Ascending aorta (tissue), 2 donors: ENCODE measurements at regions not wholly inside any gene's neighbourhood (a gene's known extent, or its start where the extent isn't known, plus 50 kb on each side); places are given as distances from the start of the nearest gene placed in this dataset.

Experiments used
- DNase-seq, 2 donors: peaks; one replicate each; pipeline ENCODE4 v3.0.0-alpha.2; 2019; ENCODE audit warnings: low spot score in 2 of 2
- H3K27ac ChIP-seq, 2 donors: fragments of 200-600 bp; sonication (generic); one replicate each; pipeline ENCODE4 v1.5.1; 2016 to 2017; ENCODE audit warnings: mild to moderate bottlenecking in 1 of 2
- H3K27me3 ChIP-seq: fragments of 200-600 bp; sonication (generic); one replicate; pipeline ENCODE4 v1.5.1; 2017
- H3K36me3 ChIP-seq, 2 donors: fragments of 200-600 bp; sonication (generic); one replicate each; pipeline ENCODE4 v1.5.1; 2016
- H3K4me1 ChIP-seq, 2 donors: fragments of 200-600 bp; sonication (generic); one replicate each; pipeline ENCODE4 v1.5.1; 2016 to 2017; ENCODE audit warnings: mild to moderate bottlenecking in 1 of 2
- H3K4me3 ChIP-seq, 2 donors: fragments of 200-600 bp; sonication (generic); one replicate each; pipeline ENCODE4 v1.5.1; 2016 to 2017; ENCODE audit warnings: mild to moderate bottlenecking in 1 of 2
- H3K9me3 ChIP-seq, 2 donors: fragments of 200-600 bp; sonication (generic); one replicate each; pipeline ENCODE4 v1.5.1; 2016
- CTCF ChIP-seq, 3 experiments: fragments of 200-600 bp in 2 of 3; fragments of 450-650 bp in 1 of 3; sonication (generic) in 2 of 3; IDR thresholded peaks; one replicate each; pipeline ENCODE4 v1.5.1; 2016 to 2019; ENCODE audit warnings: antibody characterized with exemption in 3 of 3, mild to moderate bottlenecking in 1 of 3, moderate library complexity in 1 of 3
- intact Hi-C: fragments of 100-400 bp; cut with DNase I; formaldehyde crosslinking; loops from one replicate; pipeline ENCODE4 v1.15.1; 2023

DNA sequence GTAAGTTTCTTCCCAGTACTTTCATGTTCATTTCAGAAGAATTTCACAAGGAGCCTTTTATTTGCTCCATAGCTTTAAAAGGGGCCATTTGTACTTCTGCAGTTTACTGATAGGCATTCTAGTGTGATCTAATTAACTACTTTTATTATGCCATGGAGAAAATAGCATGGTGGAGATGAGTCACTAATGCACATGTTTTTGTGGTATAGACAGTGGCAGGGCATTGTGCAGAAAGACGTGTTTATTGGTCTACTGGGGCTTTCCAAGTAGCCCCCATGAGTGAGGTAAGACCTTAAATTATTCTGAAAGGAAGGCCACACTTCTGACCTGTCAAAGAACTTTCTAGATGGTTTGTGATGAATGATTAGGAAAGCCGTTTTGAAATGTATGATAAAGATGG, 810.0 kb upstream of the NR2F2 start:
- intact Hi-C loops = no loop called here
- DNase-seq = no peak
- Histone ChIP-seq H3K27ac (no peak overlapping the region), H3K4me3 (no peak overlapping the region), H3K27me3 (no peaks in the 10 kb centered on the region), H3K9me3 (no peaks in the 10 kb centered on the region), H3K36me3 (no peaks in the 10 kb centered on the region), H3K4me1 (no peaks in the 10 kb centered on the region)
- TF ChIP-seq CTCF (IDR thresholded peaks at IDR 0.05) = no peak

- DNase-seq = no peak
- Histone ChIP-seq H3K9me3 (no peaks in the 10 kb centered on the region), H3K27ac (no peak overlapping the region), H3K36me3 (no peaks in the 10 kb centered on the region), H3K4me3 (no peak overlapping the region), H3K27me3 (no peaks in the 10 kb centered on the region), H3K4me1 (no peaks in the 10 kb centered on the region)
- intact Hi-C loops = no loop called here
- no peak for TF ChIP-seq CTCF (IDR thresholded peaks at IDR 0.05)
These were observed 809.6 kb upstream of the NR2F2 start for GRCh38 chr15:95520922-95521321.

- H3K4me1 ChIP-seq = no peaks in the 10 kb centered on the region
- no peak overlapping the region for H3K4me3 ChIP-seq
- no peaks in the 10 kb centered on the region for H3K9me3 ChIP-seq
- H3K27me3 ChIP-seq = no peaks in the 10 kb centered on the region
- no peak for DNase-seq
- no peak for TF ChIP-seq CTCF (IDR thresholded peaks at IDR 0.05)
- no peak overlapping the region for H3K27ac ChIP-seq
- no peaks in the 10 kb centered on the region for H3K36me3 ChIP-seq
- intact Hi-C loops = no loop called here
These were observed 808.0 kb upstream of the NR2F2 start for GRCh38 chr15:95522533-95522932.

- DNase-seq = no peak
- H3K27ac ChIP-seq = no peak overlapping the region
- intact Hi-C loops = no loop called here
- H3K4me3 ChIP-seq = no peak overlapping the region
- H3K4me1 ChIP-seq = peaks cover 0 to 2% of the 10 kb centered on the region in 2 donors
- no peaks in the 10 kb centered on the region for H3K9me3 ChIP-seq
- no peak for TF ChIP-seq CTCF (IDR thresholded peaks at IDR 0.05)
- no peaks in the 10 kb centered on the region for H3K36me3 ChIP-seq
- H3K27me3 ChIP-seq = no peaks in the 10 kb centered on the region
These were observed 801.6 kb upstream of the NR2F2 start for GRCh38 chr15:95528920-95529319.

- no peak for DNase-seq
- Histone ChIP-seq H3K27me3 (no peaks in the 10 kb centered on the region), H3K27ac (no peak overlapping the region), H3K4me1 (no peaks in the 10 kb centered on the region), H3K4me3 (no peak overlapping the region), H3K9me3 (no peaks in the 10 kb centered on the region), H3K36me3 (no peaks in the 10 kb centered on the region)
- intact Hi-C loops = no loop called here
- no peak for TF ChIP-seq CTCF (IDR thresholded peaks at IDR 0.05)
These were observed 793.9 kb upstream of the NR2F2 start for GRCh38 chr15:95536638-95537037.

DNA sequence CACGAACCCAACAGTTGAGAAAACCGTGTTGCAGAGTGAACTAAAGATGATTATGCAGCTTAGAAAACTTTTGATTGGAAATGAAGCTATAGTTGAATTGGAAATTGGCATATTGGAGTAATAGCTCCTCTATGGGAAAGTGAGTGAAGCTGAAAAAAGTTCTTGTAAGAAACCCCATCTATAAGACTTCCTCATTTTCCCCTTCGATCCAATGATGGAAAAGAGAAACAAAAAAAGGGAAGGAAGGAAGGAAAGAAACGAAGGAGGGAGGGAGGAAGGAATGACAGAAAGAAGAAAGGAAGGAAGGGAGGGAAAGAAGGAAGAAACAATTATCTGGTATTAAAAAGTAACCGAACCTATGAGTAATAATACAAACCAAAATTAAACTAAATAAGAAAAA, 791.8 kb upstream of the NR2F2 start:
- Histone ChIP-seq H3K4me1 (no peaks in the 10 kb centered on the region), H3K9me3 (no peaks in the 10 kb centered on the region), H3K36me3 (no peaks in the 10 kb centered on the region), H3K4me3 (no peak overlapping the region), H3K27me3 (no peaks in the 10 kb centered on the region), H3K27ac (no peak overlapping the region)
- intact Hi-C loops = no loop called here
- no peak for DNase-seq
- no peak for TF ChIP-seq CTCF (IDR thresholded peaks at IDR 0.05)
